Right kidney (tissue), 1 donor: ENCODE measurements at regions not wholly inside any gene's neighbourhood (a gene's known extent, or its start where the extent isn't known, plus 50 kb on each side); places are given as distances from the start of the nearest gene placed in this dataset.
A peak's percentile ranks its signal among the peaks of the same experiment; 100 is the strongest.

Experiments
- DNase-seq: peaks from one replicate; pipeline ENCODE4 v3.0.0-alpha.2; 2016

GRCh38 chr2:55973673-55974072 is 50.1 kb upstream of the EFEMP1 start:
- DNase-seq: no peak

GRCh38 chr2:55976681-55977080 is 53.1 kb upstream of the EFEMP1 start:
- DNase-seq: no peak

GRCh38 chr2:55985406-55985805 is 61.8 kb upstream of the EFEMP1 start:
- DNase-seq: no peak

- DNase-seq: no peak
Measured at GRCh38 chr2:55986001-55986400, 62.4 kb upstream of the EFEMP1 start.

GRCh38 chr2:55986700-55987440 is 63.3 kb upstream of the EFEMP1 start:
- no peak for DNase-seq

GRCh38 chr2:55989405-55989804 is 65.8 kb upstream of the EFEMP1 start:
- DNase-seq: no peak

GRCh38 chr2:55992455-55992854 is 68.9 kb upstream of the EFEMP1 start:
- DNase-seq: no peak

GRCh38 chr2:55993685-55994084 is 70.1 kb upstream of the EFEMP1 start:
- no peak for DNase-seq

- no peak for DNase-seq
Measured at GRCh38 chr2:55995211-55995610, 71.6 kb upstream of the EFEMP1 start.

GRCh38 chr2:55995902-55996301 is 72.3 kb upstream of the EFEMP1 start:
- no peak for DNase-seq

- no peak for DNase-seq
Measured at GRCh38 chr2:55999231-55999630, 75.6 kb upstream of the EFEMP1 start.

GRCh38 chr2:55999790-56000189 is 76.2 kb upstream of the EFEMP1 start:
- DNase-seq: no peak

GRCh38 chr2:56001947-56002346 is 78.4 kb upstream of the EFEMP1 start:
- no peak for DNase-seq

GRCh38 chr2:56008661-56009431 is 85.3 kb upstream of the EFEMP1 start:
- peak; percentile 67 for DNase-seq

- DNase-seq: peak; percentile 21
Measured at GRCh38 chr2:56009758-56010458, 86.3 kb upstream of the EFEMP1 start.

- no peak for DNase-seq
Measured at GRCh38 chr2:56011624-56012023, 88.0 kb upstream of the EFEMP1 start.

GRCh38 chr2:56012221-56012765 is 88.7 kb upstream of the EFEMP1 start:
- DNase-seq: no peak

- DNase-seq: no peak
Measured at GRCh38 chr2:56013475-56013874, 89.9 kb upstream of the EFEMP1 start.

GRCh38 chr2:56014046-56014730 is 90.6 kb upstream of the EFEMP1 start:
- no peak for DNase-seq

- no peak for DNase-seq
Measured at GRCh38 chr2:56015711-56016115, 92.1 kb upstream of the EFEMP1 start.

- DNase-seq: no peak
Measured at GRCh38 chr2:56017784-56018183, 94.2 kb upstream of the EFEMP1 start.

GRCh38 chr2:56018267-56018666 is 94.7 kb upstream of the EFEMP1 start:
- no peak for DNase-seq

GRCh38 chr2:56021136-56021474 is 97.5 kb upstream of the EFEMP1 start:
- no peak for DNase-seq
